ENCODE measurements at regions not wholly inside any gene's neighbourhood (a gene's known extent, or its start where the extent isn't known, plus 50 kb on each side); places are given as distances from the start of the nearest gene placed in this dataset.
"Not testable (repeated sequence)": the region's sequence is repeated elsewhere in the genome, so short reads cannot be mapped to it uniquely, and the experiment has no call there.

- no peak for DNase-seq (ENCODE audit: extremely low read depth, low read depth, low spot score)
Measured at GRCh38 chrX:39022106-39022505, 220.8 kb downstream of the MID1IP1 start.

- DNase-seq (ENCODE audit: extremely low read depth, low read depth, low spot score), result no peak
Measured at GRCh38 chrX:39029221-39029620, 228.0 kb downstream of the MID1IP1 start.

GRCh38 chrX:39030636-39031035 lies 229.4 kb downstream of the MID1IP1 start:
- no peak for DNase-seq (ENCODE audit: extremely low read depth, low read depth, low spot score)

GRCh38 chrX:39039890-39040289 lies 238.6 kb downstream of the MID1IP1 start:
- DNase-seq (ENCODE audit: extremely low read depth, low read depth, low spot score), result no peak

GRCh38 chrX:39043838-39044550 lies 242.7 kb downstream of the MID1IP1 start:
- no peak for DNase-seq (ENCODE audit: extremely low read depth, low read depth, low spot score)

GRCh38 chrX:39047174-39047573 lies 245.9 kb downstream of the MID1IP1 start:
- DNase-seq (ENCODE audit: extremely low read depth, low read depth, low spot score), result no peak

GRCh38 chrX:39049975-39050374 lies 248.7 kb downstream of the MID1IP1 start:
- no peak for DNase-seq (ENCODE audit: extremely low read depth, low read depth, low spot score)

- DNase-seq (ENCODE audit: extremely low read depth, low read depth, low spot score), result no peak
Measured at GRCh38 chrX:39050427-39050826, 249.2 kb downstream of the MID1IP1 start.

- DNase-seq (ENCODE audit: extremely low read depth, low read depth, low spot score), result no peak
Measured at GRCh38 chrX:39052751-39053150, 251.5 kb downstream of the MID1IP1 start.

- DNase-seq (ENCODE audit: extremely low read depth, low read depth, low spot score), result no peak
Measured at GRCh38 chrX:39058724-39059123, 257.5 kb downstream of the MID1IP1 start.

GRCh38 chrX:39059866-39060265 lies 258.6 kb downstream of the MID1IP1 start:
- no peak for DNase-seq (ENCODE audit: extremely low read depth, low read depth, low spot score)

- no peak for DNase-seq (ENCODE audit: extremely low read depth, low read depth, low spot score)
Measured at GRCh38 chrX:39063037-39063436, 261.8 kb downstream of the MID1IP1 start.

- no peak for DNase-seq (ENCODE audit: extremely low read depth, low read depth, low spot score)
Measured at GRCh38 chrX:39063702-39064101, 262.4 kb downstream of the MID1IP1 start.

- no peak for DNase-seq (ENCODE audit: extremely low read depth, low read depth, low spot score)
Measured at GRCh38 chrX:39065051-39065871, 264.0 kb downstream of the MID1IP1 start.

GRCh38 chrX:39067866-39068265 lies 266.6 kb downstream of the MID1IP1 start:
- DNase-seq (ENCODE audit: extremely low read depth, low read depth, low spot score), result no peak

GRCh38 chrX:39068634-39069033 lies 267.4 kb downstream of the MID1IP1 start:
- DNase-seq (ENCODE audit: extremely low read depth, low read depth, low spot score), result not testable (repeated sequence)

GRCh38 chrX:39070009-39070408 lies 268.8 kb downstream of the MID1IP1 start:
- DNase-seq (ENCODE audit: extremely low read depth, low read depth, low spot score), result no peak

GRCh38 chrX:39073131-39073530 lies 271.9 kb downstream of the MID1IP1 start:
- DNase-seq (ENCODE audit: extremely low read depth, low read depth, low spot score), result no peak

GRCh38 chrX:39096599-39096998 lies 295.3 kb downstream of the MID1IP1 start:
- no peak for DNase-seq (ENCODE audit: extremely low read depth, low read depth, low spot score)

- DNase-seq (ENCODE audit: extremely low read depth, low read depth, low spot score), result no peak
Measured at GRCh38 chrX:39104745-39105144, 303.5 kb downstream of the MID1IP1 start.

- DNase-seq (ENCODE audit: extremely low read depth, low read depth, low spot score), result no peak
Measured at GRCh38 chrX:39112143-39112542, 310.9 kb downstream of the MID1IP1 start.

GRCh38 chrX:39115166-39115565 lies 313.9 kb downstream of the MID1IP1 start:
- DNase-seq (ENCODE audit: extremely low read depth, low read depth, low spot score), result no peak

Measured in glomerular endothelial cell (primary cell).